H1 (cell line): ENCODE measurements at regions not wholly inside any gene's neighbourhood (a gene's known extent, or its start where the extent isn't known, plus 50 kb on each side); places are given as distances from the start of the nearest gene placed in this dataset.

ENCODE experiments used
- CTCF ChIA-PET: fragments of 300-600 bp; sonication (Branson Sonifier 250); formaldehyde crosslinking; loops from one replicate; lab custom pipeline; 2021; ENCODE audit not compliant: partially characterized antibody; lab: Charles Lee
- POLR2A ChIA-PET: fragments of 300-600 bp; sonication (Branson Sonifier 250); formaldehyde crosslinking; loops from one replicate; lab custom pipeline; 2021; ENCODE audit warnings: inconsistent platforms; ENCODE audit not compliant: partially characterized antibody; lab: Charles Lee
- DNase-seq, 2 experiments: peaks; one replicate each; pipeline versions ENCODE4 v3.0.0 to v3.0.0-alpha.2; 2010 to 2022; ENCODE audit warnings: low spot score in 2 of 2, low read depth in 1 of 2, mixed read lengths in 1 of 2
- FAIRE-seq: peaks from 2 replicates; lab custom pipeline; 2011; peaks lifted over from hg19 to GRCh38; lab: Jason Lieb, UNC
- H2AFZ ChIP-seq: 2 replicates; pipeline ENCODE4 v1.8.1; 2012; ENCODE audit warnings: low read length, inconsistent platforms
- H2AK5ac ChIP-seq: 2 replicates; pipeline ENCODE4 v1.6.1; 2013; ENCODE audit warnings: low read depth, low read length
- H2BK120ac ChIP-seq: replicated peaks from 2 replicates; pipeline ENCODE3; 2013; ENCODE audit warnings: low read depth, low read length, inconsistent platforms
- H2BK12ac ChIP-seq: 2 replicates; pipeline ENCODE4 v1.6.1; 2013; ENCODE audit warnings: low read depth, low read length
- H2BK15ac ChIP-seq: 2 replicates; pipeline ENCODE4 v1.6.1; 2013; ENCODE audit warnings: low read length
- H2BK20ac ChIP-seq: 2 replicates; pipeline ENCODE4 v1.6.1; 2013; ENCODE audit warnings: low read length
- H2BK5ac ChIP-seq: 2 replicates; pipeline ENCODE4 v1.6.1; 2013; ENCODE audit warnings: low read depth, low read length
- H3K14ac ChIP-seq: 2 replicates; pipeline ENCODE4 v1.6.1; 2013; ENCODE audit warnings: inconsistent platforms; ENCODE audit not compliant: insufficient read length
- H3K18ac ChIP-seq: 2 replicates; pipeline ENCODE4 v1.6.1; 2013; ENCODE audit warnings: low read length; ENCODE audit errors: extremely low read depth
- H3K23ac ChIP-seq: 2 replicates; pipeline ENCODE4 v1.6.1; 2013; ENCODE audit warnings: inconsistent platforms; ENCODE audit not compliant: insufficient read length
- H3K23me2 ChIP-seq: 2 replicates; pipeline ENCODE4 v1.6.1; 2013; ENCODE audit warnings: low read depth, low read length
- H3K27ac ChIP-seq: 2 replicates; pipeline ENCODE4 v1.6.1; 2011; ENCODE audit warnings: low read depth, low read length, inconsistent platforms
- H3K27me3 ChIP-seq, 4 experiments: replicated peaks in 1 of 4; 1 replicate in 1 of 4; 2 replicates in 3 of 4; pipeline versions ENCODE4 v1.6.1 to v1.8.1; 2011 to 2013; ENCODE audit warnings: low read length in 3 of 4, mild to moderate bottlenecking in 3 of 4, inconsistent platforms in 2 of 4, mixed read lengths in 2 of 4, moderate library complexity in 1 of 4; ENCODE audit not compliant: control insufficient read depth in 3 of 4, insufficient read depth in 3 of 4; ENCODE audit errors: extremely low read depth in 1 of 4
- H3K36me3 ChIP-seq, 4 experiments: 2 replicates each; pipeline versions ENCODE4 v1.6.1 to v1.8.1; 2011 to 2013; ENCODE audit warnings: mild to moderate bottlenecking in 4 of 4, low read length in 3 of 4, moderate library complexity in 2 of 4, control low read depth in 1 of 4, inconsistent platforms in 1 of 4; ENCODE audit not compliant: insufficient read depth in 4 of 4, control insufficient read depth in 2 of 4
- H3K4ac ChIP-seq: replicated peaks from 2 replicates; pipeline ENCODE3; 2013; ENCODE audit warnings: low read length, low read depth, mixed read lengths, inconsistent platforms; ENCODE audit not compliant: insufficient read length
- H3K4me1 ChIP-seq, 4 experiments: replicated peaks in 1 of 4; 1 replicate in 1 of 4; 2 replicates in 3 of 4; pipeline versions ENCODE4 v1.6.1 to v1.8.1; 2011 to 2013; ENCODE audit warnings: low read length in 3 of 4, inconsistent platforms in 2 of 4, mixed read lengths in 1 of 4; ENCODE audit not compliant: insufficient read depth in 4 of 4, control insufficient read depth in 3 of 4
- H3K4me2 ChIP-seq, 2 experiments: 2 replicates each; pipeline versions ENCODE4 v1.6.1 to v1.8.1; 2011 to 2013; ENCODE audit warnings: low read depth in 2 of 2, low read length in 2 of 2, control low read depth in 1 of 2, inconsistent platforms in 1 of 2, mild to moderate bottlenecking in 1 of 2; ENCODE audit not compliant: insufficient read depth in 1 of 2
- H3K4me3 ChIP-seq, 4 experiments: fragments of 200-600, 300-600 bp in 1 of 4; sonication (generic), shearing (Covaris generic), sonication (Bioruptor Twin) in 1 of 4; 2 replicates each; pipeline versions ENCODE4 v1.5.1 to v1.8.1; 2011 to 2016; ENCODE audit warnings: low read length in 4 of 4, low read depth in 3 of 4, control low read depth in 2 of 4, inconsistent platforms in 2 of 4, mild to moderate bottlenecking in 2 of 4, mixed read lengths in 1 of 4, moderate library complexity in 1 of 4; ENCODE audit not compliant: insufficient read depth in 2 of 4; ENCODE audit errors: extremely low read depth in 1 of 4
- H3K56ac ChIP-seq: replicated peaks from 2 replicates; pipeline ENCODE3; 2013; ENCODE audit warnings: low read depth, mild to moderate bottlenecking, mixed read lengths, low read length, inconsistent platforms; ENCODE audit not compliant: insufficient read length
- H3K79me1 ChIP-seq: 2 replicates; pipeline ENCODE4 v1.6.1; 2013; ENCODE audit warnings: low read depth, low read length, control low read depth
- H3K79me2 ChIP-seq, 2 experiments: 2 replicates each; pipeline versions ENCODE4 v1.6.1 to v1.8.1; 2012 to 2013; ENCODE audit warnings: low read length in 2 of 2, mild to moderate bottlenecking in 2 of 2, inconsistent platforms in 1 of 2; ENCODE audit not compliant: insufficient read depth in 2 of 2, control insufficient read depth in 1 of 2
- H3K9ac ChIP-seq, 4 experiments: replicated peaks in 1 of 4; 1 replicate in 1 of 4; 2 replicates in 3 of 4; pipeline versions ENCODE4 v1.6.1 to v1.8.1; 2011 to 2013; ENCODE audit warnings: low read depth in 3 of 4, low read length in 3 of 4, control low read depth in 2 of 4, mild to moderate bottlenecking in 2 of 4, moderate library complexity in 2 of 4, inconsistent platforms in 1 of 4; ENCODE audit errors: extremely low read depth in 1 of 4
- H3K9me3 ChIP-seq, 2 experiments: 2 replicates each; pipeline versions ENCODE4 v1.6.1 to v1.8.1; 2012 to 2013; ENCODE audit warnings: mild to moderate bottlenecking in 2 of 2, moderate library complexity in 2 of 2, control low read depth in 1 of 2, inconsistent platforms in 1 of 2, low read depth in 1 of 2, low read length in 1 of 2, mixed read lengths in 1 of 2; ENCODE audit not compliant: insufficient read depth in 2 of 2
- H4K20me1 ChIP-seq, 2 experiments: replicated peaks in 1 of 2; 2 replicates each; pipeline versions ENCODE3 to v1.8.1; 2011 to 2013; ENCODE audit warnings: inconsistent platforms in 2 of 2, low read length in 2 of 2, mild to moderate bottlenecking in 1 of 2; ENCODE audit not compliant: insufficient read depth in 2 of 2, control insufficient read depth in 1 of 2
- H4K5ac ChIP-seq: 2 replicates; pipeline ENCODE4 v1.6.1; 2013; ENCODE audit warnings: low read length, low read depth, mixed read lengths, inconsistent platforms; ENCODE audit not compliant: insufficient read length
- H4K8ac ChIP-seq: 2 replicates; pipeline ENCODE4 v1.8.0; 2013; ENCODE audit warnings: mild to moderate bottlenecking, moderate library complexity, low read length, inconsistent platforms; ENCODE audit not compliant: insufficient read depth; ENCODE audit errors: extremely low read depth
- H4K91ac ChIP-seq: replicated peaks from 2 replicates; pipeline ENCODE3; 2013; ENCODE audit warnings: low read length, mixed read lengths, inconsistent platforms; ENCODE audit not compliant: insufficient read length
- BCL11A ChIP-seq, 2 experiments: IDR thresholded peaks; one replicate each; pipeline ENCODE4 v1.6.1; 2011; ENCODE audit warnings: low read depth in 2 of 2, low read length in 2 of 2, mild to moderate bottlenecking in 2 of 2
- KDM4A ChIP-seq: IDR thresholded peaks from one replicate; pipeline ENCODE4 v1.7.1; 2012; ENCODE audit warnings: low read depth, mild to moderate bottlenecking, moderate library complexity, low read length, inconsistent platforms; ENCODE audit not compliant: severe bottlenecking
- SIRT6 ChIP-seq: IDR thresholded peaks from one replicate; pipeline ENCODE4 v1.7.1; 2012; ENCODE audit warnings: low read length, inconsistent platforms
- SUZ12 ChIP-seq: fragments of 200-600 bp; sonication (generic); IDR thresholded peaks from 2 replicates; pipeline ENCODE4 v1.6.1; 2012; ENCODE audit warnings: mild to moderate bottlenecking, inconsistent platforms, low read length, moderate library complexity, mixed read lengths

GRCh38 chr2:67571785-67572718, 174.9 kb downstream of the ETAA1 start:
- Histone ChIP-seq H3K79me1 (no peaks in the 10 kb centered on the region), H2BK5ac (no peak overlapping the region), H3K79me2 (no peaks in the 10 kb centered on the region), H2AFZ (no peak overlapping the region), H3K14ac (no peak overlapping the region), H2BK12ac (no peak overlapping the region), H3K9ac (no peak overlapping the region), H3K4ac (no peak overlapping the region), H3K9me3 (no peaks in the 10 kb centered on the region), H3K18ac (no peak overlapping the region), H3K27me3 (no peaks in the 10 kb centered on the region), H3K4me2 (no peak overlapping the region), H3K56ac (no peak overlapping the region), H3K23me2 (no peaks in the 10 kb centered on the region), H4K91ac (no peak overlapping the region), H3K27ac (no peak overlapping the region), H2BK20ac (no peak overlapping the region), H2AK5ac (no peak overlapping the region), H3K23ac (no peak overlapping the region), H2BK15ac (no peak overlapping the region), H3K36me3 (no peaks in the 10 kb centered on the region), H4K5ac (no peak overlapping the region), H3K4me3 (no peak overlapping the region), H4K8ac (no peak overlapping the region), H2BK120ac (no peak overlapping the region), H4K20me1 (no peaks in the 10 kb centered on the region), H3K4me1 (no peaks in the 10 kb centered on the region)
- TF ChIP-seq KDM4A (no peak), BCL11A (IDR thresholded peaks at IDR 0.05; ENCODE audit: low read depth in 2 of 2, low read length in 2 of 2) (no peak), SUZ12 (no peak), SIRT6 (no peak)
- FAIRE-seq (no peak), DNase-seq (no peak)
- CTCF ChIA-PET = interaction anchor here (1.1 kb wide), 1 partner anchor 9 kb away, joined by 3 read pairs; no protein-coding TSS in a partner anchor
- POLR2A ChIA-PET = no interaction called here
